ENCODE measurements at regions not wholly inside any gene's neighbourhood (a gene's known extent, or its start where the extent isn't known, plus 50 kb on each side); places are given as distances from the start of the nearest gene placed in this dataset.

DNA sequence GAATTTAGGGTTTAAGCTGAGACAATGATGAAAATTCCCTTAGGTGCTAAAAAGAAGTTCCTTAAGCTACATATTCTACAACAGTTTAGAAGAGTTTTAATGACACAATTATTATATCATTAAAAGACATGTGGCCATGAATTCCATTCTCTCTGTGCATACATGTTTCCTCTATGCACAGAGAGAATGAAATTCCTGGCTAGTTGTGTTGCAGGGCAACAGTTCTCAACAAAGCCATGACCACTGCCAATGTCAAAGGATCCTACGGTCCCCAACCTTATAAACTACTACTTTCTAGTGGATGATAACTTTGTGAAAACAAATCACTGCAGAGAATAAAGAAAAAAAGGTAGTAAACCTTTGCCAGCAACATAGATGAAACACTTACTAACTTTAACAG is 122.7 kb downstream of the OTOL1 start:
- TF ChIP-seq POLR2A (IDR thresholded peaks at IDR 0.05), result no peak
- TF ChIP-seq, protein P1, sequence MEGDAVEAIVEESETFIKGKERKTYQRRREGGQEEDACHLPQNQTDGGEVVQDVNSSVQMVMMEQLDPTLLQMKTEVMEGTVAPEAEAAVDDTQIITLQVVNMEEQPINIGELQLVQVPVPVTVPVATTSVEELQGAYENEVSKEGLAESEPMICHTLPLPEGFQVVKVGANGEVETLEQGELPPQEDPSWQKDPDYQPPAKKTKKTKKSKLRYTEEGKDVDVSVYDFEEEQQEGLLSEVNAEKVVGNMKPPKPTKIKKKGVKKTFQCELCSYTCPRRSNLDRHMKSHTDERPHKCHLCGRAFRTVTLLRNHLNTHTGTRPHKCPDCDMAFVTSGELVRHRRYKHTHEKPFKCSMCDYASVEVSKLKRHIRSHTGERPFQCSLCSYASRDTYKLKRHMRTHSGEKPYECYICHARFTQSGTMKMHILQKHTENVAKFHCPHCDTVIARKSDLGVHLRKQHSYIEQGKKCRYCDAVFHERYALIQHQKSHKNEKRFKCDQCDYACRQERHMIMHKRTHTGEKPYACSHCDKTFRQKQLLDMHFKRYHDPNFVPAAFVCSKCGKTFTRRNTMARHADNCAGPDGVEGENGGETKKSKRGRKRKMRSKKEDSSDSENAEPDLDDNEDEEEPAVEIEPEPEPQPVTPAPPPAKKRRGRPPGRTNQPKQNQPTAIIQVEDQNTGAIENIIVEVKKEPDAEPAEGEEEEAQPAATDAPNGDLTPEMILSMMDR (IDR thresholded peaks at IDR 0.05), result no peak
